ENCODE measurements at regions not wholly inside any gene's neighbourhood (a gene's known extent, or its start where the extent isn't known, plus 50 kb on each side); places are given as distances from the start of the nearest gene placed in this dataset.

GRCh38 chr12:131555197-131555846 lies 155.6 kb upstream of the SFSWAP start:
- Histone ChIP-seq H4K20me1 (replicated peaks; ENCODE audit: control insufficient read depth, insufficient read depth, low read length) (peaks cover 3% of the 10 kb centered on the region; the same call in 1 of the 2 replicates), H3K9me1 (ENCODE audit: control insufficient read depth, insufficient read depth, low read length) (no peaks in the 10 kb centered on the region), H3K36me3 (ENCODE audit: control insufficient read depth, insufficient read depth, low read length) (no peaks in the 10 kb centered on the region), H2AFZ (ENCODE audit: low read depth, low read length) (no peak overlapping the region), H3K4me2 (ENCODE audit: insufficient read depth, low read length) (no peak overlapping the region), H3K79me2 (ENCODE audit: control insufficient read depth, insufficient read depth, low read length) (no peaks in the 10 kb centered on the region), H3K27ac (ENCODE audit: extremely low read depth, low read depth, low read length) (no peak overlapping the region), H3K9me3 (replicated peaks; ENCODE audit: control insufficient read depth, insufficient read depth, low read depth, low read length) (no peaks in the 10 kb centered on the region), H3K4me1 (replicated peaks in 1 of 2; ENCODE audit: control insufficient read depth in 2 of 2, insufficient read depth in 2 of 2, low read length in 2 of 2) (peaks cover 0 to 6% of the 10 kb centered on the region in 2 experiments; a peak in 2 of 5 replicates), H3K27me3 (ENCODE audit: control insufficient read depth in 2 of 2, insufficient read depth in 2 of 2, low read length in 2 of 2) (peaks cover 13 to 55% of the 10 kb centered on the region in 2 experiments), H3K4me3 (no peak overlapping the region), H3K9ac (ENCODE audit: insufficient read depth in 1 of 2, low read depth in 2 of 2, low read length in 2 of 2) (no peak overlapping the region; a peak in 1 of 4 replicates)
- BruUV-seq (replicated peaks), result no TSS peak
- ChIA-PET POLR2A (interaction anchor here (0.6 kb wide), 1 partner anchor 451 kb away, joined by 3 read pairs; no protein-coding TSS in a partner anchor), CTCF (ENCODE audit: low intra/inter-chr PET ratio) (no interaction called here)
- in situ Hi-C loops (cut with MboI), result no loop called here
- WGBS (ENCODE audit: insufficient coverage, low coverage, missing lambda C conversion rate), result 3% methylated on average over 14 of the region's 18 CpGs
- intact Hi-C loops (cut with micrococcal nuclease), result no loop called here
- no peak for FAIRE-seq
- no peak for ATAC-seq
- DNase-seq (ENCODE audit: extremely low read depth in 1 of 4, low spot score in 3 of 4), result no peak
- TF ChIP-seq ZKSCAN8 (CRISPR knock-in tag; IDR thresholded peaks at IDR 0.05) (no peak), ILK (tag; IDR thresholded peaks at IDR 0.05; ENCODE audit: borderline replicate concordance, low read depth) (no peak), HNRNPLL (IDR thresholded peaks at IDR 0.05; ENCODE audit: low read depth, low read length, poor library complexity, severe bottlenecking) (no peak), HDAC6 (IDR thresholded peaks at IDR 0.05; ENCODE audit: low read depth, low read length) (no peak), SOX6 (IDR thresholded peaks at IDR 0.05) (no peak), MNT (conservative IDR thresholded peaks at IDR 0.05) (no peak), THRAP3 (IDR thresholded peaks at IDR 0.05; ENCODE audit: borderline replicate concordance) (no peak), KAT2B (IDR thresholded peaks at IDR 0.05; ENCODE audit: low read depth, low read length) (no peak), STAT5A (IDR thresholded peaks at IDR 0.05; ENCODE audit: borderline replicate concordance, low read length) (no peak), NCOA2 (IDR thresholded peaks at IDR 0.05; ENCODE audit: partially characterized antibody in 2 of 2) (no peak), ZNF551 (CRISPR knock-in tag; IDR thresholded peaks at IDR 0.05) (no peak), GTF2E2 (tag; IDR thresholded peaks at IDR 0.05) (no peak)
- TF ChIP-seq, protein P1, sequence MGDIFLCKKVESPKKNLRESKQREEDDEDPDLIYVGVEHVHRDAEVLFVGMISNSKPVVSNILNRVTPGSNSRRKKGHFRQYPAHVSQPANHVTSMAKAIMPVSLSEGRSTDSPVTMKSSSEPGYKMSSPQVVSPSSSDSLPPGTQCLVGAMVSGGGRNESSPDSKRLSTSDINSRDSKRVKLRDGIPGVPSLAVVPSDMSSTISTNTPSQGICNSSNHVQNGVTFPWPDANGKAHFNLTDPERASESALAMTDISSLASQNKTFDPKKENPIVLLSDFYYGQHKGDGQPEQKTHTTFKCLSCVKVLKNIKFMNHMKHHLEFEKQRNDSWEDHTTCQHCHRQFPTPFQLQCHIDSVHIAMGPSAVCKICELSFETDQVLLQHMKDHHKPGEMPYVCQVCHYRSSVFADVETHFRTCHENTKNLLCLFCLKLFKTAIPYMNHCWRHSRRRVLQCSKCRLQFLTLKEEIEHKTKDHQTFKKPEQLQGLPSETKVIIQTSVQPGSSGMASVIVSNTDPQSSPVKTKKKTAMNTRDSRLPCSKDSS (IDR thresholded peaks at IDR 0.05; ENCODE audit: low read depth, partially characterized antibody), result no peak
- TF ChIP-seq, protein P2, sequence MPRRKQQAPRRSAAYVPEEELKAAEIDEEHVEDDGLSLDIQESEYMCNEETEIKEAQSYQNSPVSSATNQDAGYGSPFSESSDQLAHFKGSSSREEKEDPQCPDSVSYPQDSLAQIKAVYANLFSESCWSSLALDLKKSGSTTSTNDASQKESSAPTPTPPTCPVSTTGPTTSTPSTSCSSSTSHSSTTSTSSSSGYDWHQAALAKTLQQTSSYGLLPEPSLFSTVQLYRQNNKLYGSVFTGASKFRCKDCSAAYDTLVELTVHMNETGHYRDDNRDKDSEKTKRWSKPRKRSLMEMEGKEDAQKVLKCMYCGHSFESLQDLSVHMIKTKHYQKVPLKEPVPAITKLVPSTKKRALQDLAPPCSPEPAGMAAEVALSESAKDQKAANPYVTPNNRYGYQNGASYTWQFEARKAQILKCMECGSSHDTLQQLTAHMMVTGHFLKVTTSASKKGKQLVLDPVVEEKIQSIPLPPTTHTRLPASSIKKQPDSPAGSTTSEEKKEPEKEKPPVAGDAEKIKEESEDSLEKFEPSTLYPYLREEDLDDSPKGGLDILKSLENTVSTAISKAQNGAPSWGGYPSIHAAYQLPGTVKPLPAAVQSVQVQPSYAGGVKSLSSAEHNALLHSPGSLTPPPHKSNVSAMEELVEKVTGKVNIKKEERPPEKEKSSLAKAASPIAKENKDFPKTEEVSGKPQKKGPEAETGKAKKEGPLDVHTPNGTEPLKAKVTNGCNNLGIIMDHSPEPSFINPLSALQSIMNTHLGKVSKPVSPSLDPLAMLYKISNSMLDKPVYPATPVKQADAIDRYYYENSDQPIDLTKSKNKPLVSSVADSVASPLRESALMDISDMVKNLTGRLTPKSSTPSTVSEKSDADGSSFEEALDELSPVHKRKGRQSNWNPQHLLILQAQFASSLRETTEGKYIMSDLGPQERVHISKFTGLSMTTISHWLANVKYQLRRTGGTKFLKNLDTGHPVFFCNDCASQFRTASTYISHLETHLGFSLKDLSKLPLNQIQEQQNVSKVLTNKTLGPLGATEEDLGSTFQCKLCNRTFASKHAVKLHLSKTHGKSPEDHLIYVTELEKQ (CRISPR knock-in tag; IDR thresholded peaks at IDR 0.05), result no peak
